Stimulated activated CD4-positive, alpha-beta T cell treated with anti-CD3 and anti-CD28 coated beads, Interleukin-12 subunit alpha, Interleukin-12 subunit beta, amount 100 ng/mL, for 4 hours (primary cell): ENCODE measurements at regions not wholly inside any gene's neighbourhood (a gene's known extent, or its start where the extent isn't known, plus 50 kb on each side); places are given as distances from the start of the nearest gene placed in this dataset.

Experiments used
- DNase-seq: peaks from one replicate; pipeline ENCODE4 v3.0.0-alpha.2; 2020

DNA sequence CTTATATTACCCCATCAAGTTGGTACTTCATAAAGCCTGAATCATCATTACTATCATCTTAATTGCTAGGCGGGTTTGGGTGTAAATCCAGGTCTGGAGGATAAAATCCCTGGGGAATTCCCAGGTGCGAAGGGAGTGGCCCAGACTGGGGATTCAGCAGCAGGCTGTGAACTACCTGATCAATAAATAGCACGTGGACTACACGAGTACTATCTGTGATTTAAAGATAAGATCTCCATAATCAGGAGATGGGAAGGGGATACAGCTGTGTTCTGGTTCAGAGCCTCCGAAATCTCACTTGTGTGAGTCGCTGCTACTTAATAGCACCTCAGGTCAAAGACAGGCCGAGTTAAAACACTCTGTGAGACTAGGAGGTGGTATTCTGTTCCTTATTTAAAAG lies 512.6 kb upstream of the ZFHX3 start:
- no peak for DNase-seq

DNA sequence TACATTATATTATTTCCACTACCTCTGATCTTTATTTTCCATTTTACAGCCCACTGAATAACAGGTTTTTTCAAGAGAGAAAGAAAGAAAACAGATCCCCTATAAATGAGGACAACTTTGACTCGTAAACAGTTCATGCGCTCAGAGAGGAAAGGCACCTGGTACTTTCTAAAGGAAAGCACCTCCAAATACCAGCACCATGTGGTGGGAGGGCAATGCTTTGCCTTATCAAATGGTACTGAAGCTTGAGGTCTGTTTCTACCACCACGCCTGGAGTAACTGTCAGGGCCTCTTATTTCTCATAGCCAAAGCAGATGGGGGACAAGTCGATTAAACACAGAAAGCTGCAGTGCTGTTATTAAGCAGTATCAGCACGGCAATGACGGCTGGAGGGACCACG lies 510.3 kb upstream of the ZFHX3 start:
- no peak for DNase-seq

DNA sequence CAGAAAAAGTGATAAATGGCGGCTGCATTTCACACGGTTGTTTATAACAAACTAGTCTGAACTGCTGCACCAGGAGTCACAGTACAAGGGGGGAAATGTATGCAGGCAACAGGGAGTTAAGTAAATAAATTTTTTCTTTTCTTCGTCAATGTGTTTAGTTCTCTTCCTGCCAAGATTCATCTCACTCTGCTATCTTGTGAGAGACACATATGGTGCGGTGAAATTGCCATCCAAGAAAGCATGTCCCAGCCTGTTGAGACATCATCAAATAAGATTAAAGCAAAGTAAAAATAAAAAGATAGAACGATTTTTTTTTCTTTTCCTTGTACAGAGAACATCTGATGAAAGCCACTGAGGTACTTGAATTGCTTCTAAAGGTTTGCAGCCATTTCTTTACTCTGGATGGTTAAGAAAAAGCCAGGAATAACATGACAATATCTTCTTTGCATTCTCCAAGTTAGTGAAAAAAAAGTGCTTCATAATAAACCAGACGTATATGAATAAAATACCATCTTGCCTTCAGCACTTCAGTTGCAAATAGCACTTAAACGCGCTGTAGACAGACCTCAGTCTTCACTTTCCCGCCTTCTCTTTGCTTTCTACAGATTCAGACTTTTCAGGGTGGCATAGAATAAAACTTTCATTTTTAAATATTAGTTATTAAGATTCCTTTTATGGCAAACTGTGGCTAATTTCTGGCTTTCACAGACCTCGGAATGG lies 506.2 kb upstream of the ZFHX3 start:
- no peak for DNase-seq

DNA sequence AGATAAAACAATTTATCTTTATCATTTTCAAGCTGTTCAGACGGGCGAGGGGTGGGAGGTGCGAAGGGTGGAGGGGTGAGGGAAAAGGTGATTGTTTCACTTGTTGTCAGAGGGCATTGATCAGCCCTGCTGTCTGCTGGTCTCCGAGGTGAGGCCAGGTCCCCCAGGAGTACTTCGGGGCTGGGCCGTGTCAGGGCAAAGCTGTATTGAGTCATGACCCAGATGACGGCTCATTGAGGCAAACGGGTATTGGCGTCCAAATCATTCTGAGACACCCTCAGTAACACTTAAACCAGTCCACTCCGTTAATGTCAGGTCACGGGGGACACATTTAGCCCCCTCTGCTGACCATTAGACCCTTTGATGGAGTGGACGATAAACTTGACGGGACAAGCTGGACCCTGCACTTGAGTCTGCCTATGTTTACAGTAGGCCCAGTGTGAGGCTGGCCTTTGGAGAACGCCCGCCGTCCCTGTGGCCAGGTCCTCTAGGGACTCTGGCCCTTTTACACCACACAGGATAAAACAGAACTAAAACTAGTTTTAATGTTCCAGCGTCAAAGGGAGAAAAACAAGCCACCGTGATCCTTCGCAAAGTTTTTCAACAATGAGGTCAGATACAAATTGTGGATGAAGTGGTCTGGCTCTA lies 502.2 kb upstream of the ZFHX3 start:
- no peak for DNase-seq

DNA sequence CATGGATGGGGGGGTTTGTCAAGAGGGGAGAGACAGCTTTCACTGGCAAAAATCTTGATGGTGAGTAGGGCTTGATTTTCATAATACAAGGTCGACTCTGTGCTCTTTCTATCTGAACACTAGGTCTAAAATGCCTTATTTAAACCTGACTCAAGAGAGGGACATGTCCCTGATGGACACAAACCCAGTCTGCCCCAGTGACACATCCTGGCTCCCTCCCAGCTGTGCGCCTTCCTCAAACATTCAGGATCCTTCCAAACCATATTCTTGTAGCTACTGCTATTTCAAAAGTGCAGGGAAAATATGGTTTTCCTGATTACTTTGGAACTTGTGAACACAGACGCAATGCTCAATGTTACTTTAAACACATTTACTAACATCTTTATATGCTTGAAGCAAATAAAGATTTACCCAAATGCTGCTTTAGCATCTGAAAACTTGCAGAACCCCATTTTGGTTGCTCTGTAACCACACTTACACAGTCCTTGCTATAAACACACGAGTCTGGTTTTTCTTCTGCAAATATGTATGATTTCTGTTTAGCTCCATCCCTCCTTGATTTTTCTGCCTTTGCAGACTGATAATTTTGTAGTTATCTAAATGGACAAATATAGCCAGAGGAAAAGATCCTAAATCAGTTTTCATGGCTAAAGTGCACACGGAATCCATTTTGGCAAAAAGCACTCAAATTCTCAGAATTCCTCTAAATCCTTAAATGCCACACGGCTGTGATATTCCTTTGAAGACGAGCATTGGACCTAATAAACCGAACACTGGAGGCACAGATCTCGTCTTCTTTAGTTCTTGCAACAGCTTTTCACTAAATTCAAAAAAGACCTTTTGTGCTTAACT lies 499.9 kb upstream of the ZFHX3 start:
- DNase-seq, result no peak

DNA sequence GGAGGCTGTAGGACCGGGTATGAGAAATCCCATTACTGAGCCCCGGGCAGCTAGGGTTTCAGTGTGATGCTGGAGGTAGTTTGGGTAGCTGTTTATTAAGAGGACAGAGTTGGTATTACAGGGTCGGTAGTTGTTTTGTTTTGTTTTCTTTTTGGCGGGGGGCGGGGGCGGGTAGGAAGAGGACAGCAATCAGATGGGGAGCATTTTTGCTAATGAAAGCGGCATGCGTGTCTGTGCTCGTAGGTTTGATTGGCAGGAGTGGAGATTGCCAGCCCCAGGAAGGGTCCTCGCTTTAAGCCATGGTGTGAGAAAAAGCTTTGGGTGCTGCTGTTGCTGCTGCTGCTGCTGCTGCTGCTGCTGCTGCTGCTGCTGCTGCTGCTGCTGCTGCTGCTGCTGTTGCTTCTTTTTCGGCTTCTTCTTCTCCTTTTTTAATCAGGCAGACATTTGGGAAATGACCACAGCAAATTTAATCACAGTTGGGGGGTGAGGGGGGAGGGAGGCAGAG lies 498.5 kb upstream of the ZFHX3 start:
- no peak for DNase-seq

DNA sequence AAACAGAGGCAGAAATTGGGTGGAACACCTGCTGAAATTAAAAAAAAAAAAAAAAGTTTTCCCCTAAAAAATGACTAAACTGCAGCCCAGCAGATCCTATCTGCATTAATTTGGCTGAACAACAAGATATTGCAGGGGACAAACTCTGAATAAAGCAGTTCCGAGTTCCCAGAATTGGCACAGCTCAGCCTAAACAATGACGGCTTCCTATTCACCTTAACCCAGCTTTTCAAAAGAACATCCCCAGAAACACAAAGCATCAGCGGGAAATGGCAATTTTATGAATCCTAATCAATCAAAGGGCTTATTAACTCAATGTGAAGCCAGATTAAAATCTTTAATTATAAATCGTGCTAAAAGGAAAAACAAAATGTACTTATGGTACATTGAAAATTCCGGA lies 497.8 kb upstream of the ZFHX3 start:
- no peak for DNase-seq

DNA sequence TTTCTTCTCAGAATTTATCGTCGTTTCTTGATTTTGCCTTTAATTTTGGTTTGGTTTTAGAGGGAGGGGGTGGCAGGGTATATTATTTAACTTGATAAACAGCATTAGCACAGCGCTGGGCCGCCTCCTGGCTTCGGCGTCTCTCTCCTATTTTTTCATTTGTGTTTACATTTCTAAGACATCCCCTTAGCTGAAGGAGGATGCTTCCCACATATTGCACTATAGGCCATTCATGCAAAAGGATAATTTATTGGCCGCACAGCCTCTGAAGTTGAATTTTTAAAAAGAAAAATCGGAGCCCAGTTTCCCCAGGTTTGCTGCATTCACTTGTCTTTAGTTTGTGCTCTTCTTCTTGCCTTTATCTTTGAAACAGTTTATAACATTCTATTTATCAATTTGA lies 497.4 kb upstream of the ZFHX3 start:
- DNase-seq, result no peak

DNA sequence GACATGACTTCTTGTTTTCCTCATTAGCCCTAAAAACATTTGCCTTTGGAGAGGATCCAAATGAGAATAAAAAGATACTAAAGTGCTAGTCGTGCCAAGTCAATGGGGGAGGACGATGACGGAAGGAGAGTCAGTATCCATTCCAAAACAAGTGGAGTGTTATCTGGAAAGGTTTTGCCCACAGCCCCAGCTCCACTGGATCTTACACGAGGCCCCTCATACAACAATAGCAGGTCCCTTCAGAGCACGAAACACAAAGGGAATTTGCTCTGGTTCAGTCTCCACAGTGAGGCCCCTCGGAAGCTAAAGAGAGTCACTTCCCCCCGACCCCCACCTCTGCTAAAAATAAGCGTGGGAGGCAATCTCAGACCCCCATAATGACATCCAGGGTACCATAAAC lies 496.9 kb upstream of the ZFHX3 start:
- DNase-seq, result no peak

DNA sequence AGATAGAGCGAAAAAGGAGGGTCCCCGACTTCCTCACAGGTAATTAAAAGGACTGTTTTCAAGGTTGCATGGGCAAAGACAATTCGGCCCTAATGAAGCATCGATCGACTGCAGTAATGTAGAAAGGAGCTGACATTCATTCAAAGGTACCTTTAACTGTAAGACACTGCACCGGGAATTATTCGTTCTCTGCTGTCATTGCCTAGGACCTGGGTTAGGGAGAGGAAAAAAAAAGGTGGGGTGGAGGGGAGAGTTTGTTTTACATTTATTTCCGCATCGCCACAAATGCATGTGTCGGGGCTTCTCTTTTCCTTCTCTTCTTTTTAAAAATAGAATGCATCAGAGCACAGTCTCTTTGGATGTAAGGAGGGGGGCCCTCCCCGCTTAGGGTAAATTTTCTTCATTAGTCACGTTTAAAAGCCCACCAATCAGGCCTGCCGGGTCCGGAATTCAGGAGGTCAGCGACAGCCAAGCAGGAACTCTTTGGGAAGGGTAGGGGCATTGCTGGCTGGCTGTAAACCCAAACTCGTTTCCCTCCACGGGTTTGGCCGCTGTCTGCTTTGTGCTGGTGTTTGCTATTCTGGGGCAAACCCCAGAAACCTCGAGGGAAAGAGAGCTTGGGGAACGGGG lies 496.2 kb upstream of the ZFHX3 start:
- no peak for DNase-seq

DNA sequence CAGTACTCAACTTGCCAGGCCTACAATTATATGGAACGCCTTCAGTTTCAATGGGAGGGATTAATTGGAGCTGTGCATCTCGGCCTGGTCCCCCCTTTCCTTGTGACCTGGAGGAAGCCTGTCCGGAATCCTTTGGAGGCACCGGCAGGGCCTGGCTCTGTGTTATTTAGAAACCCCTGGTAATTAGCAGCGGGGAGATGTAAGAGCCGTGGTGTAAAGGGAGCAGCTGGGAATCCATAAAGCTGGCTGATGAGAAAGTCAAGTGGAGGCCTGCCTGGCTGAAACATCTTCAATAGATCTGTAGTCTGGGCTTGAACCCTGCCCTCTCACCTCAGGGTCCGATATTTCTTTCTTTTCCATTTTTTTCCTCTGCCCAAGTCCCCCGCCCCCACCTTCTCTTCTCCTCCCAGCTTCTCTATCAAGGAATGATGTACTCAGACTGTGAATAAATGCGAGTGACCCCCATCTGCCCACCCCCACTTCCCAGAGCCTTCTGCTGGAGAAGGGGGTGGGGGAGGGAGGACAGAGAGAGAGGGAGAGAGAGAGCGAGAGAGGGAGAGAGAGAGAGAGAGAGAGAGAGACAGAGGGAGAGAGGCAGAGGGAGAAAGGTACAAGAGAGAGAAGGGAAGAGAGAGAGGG lies 495.5 kb upstream of the ZFHX3 start:
- DNase-seq, result no peak

DNA sequence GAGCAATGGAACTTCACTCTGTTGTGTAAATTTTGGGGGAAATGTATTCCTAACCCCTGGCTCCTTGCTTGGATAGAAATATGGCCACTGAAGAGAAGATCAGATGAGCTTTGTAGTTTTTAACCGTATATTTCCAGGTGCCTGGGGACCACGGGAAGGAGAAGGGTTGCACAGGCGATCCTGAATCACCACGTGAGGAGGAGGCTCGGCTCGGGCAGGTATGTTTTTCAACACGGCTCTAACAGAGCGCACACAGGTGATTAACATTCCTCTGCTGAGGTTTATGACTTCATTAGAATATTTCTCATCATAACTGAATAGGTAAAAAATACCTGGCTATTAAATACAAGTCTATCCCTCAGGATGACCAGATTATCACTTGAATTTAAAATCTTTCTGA lies 495.0 kb upstream of the ZFHX3 start:
- DNase-seq, result no peak

DNA sequence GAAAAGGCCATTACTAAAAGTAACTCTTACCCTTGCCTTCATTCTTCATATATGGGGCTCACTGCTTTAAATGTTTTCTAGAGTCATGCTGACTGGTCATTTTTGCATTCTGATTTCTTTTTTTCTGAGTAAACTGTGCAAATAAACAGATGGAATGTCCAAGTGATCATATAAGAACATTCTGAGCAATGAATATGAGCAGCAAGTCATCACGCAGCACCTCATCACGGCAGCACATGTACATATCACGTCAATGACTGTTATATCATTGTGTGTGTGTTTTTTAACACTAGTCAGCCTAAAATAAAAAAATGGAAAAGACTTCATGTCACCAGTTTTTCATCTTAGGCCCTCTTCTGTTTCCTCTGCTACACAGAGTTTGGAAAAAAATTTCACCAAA lies 490.0 kb upstream of the ZFHX3 start:
- no peak for DNase-seq

DNA sequence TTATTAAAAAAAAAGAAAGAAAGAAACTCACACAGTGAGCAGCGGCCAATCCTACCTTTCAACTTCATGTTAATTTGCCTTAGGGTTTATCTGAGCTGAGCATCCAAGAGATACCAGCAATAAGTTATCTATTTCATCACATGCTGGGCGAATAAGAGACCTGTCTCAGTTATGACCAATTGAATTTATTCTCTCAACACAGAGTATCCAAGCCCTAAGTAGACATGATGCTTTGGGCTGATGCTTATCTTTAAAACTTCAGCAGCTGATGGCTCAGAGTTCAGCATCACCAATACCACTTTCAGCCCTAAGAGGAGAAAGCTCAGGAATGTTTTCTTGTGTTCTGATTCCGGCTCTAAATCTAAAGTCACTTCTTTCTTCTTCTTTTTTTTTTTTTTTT lies 489.0 kb upstream of the ZFHX3 start:
- DNase-seq, result no peak

DNA sequence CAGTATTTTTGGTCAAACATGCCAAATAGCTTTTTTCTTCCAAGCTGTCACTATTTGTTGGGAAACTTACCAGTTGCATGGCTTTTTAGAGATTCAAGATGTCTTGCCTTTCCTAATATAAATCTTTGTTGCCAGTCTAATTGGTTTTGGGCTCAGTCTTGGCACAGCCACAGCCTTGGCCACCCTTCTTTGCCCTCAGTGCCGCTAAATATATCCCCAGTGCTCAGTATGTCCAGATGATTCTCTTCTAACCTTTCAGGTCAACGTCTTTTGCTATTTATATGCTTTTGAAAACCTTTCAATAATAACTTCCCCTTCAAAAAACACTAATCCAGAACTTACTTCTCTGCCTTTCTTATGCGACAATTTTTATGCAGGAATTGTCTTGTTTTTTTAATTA lies 483.1 kb upstream of the ZFHX3 start:
- DNase-seq, result no peak

DNA sequence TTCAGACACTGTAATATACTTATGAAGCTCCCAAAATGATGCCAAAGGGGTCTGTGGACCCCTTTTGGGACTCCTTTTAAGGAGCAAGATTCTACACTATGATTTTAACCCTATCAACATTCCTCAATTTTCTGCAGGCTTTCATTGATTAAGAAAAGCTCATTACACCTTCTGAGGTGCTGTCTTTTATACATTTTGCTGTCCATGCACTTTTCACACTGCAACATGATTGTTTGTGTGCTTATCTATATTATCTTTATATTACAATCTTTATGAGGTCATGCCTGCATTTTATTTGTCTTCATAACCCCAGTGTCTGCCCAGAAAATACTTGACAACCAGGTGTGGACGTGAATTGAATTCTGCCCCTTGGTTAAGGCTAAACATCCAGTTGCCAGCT lies 482.6 kb upstream of the ZFHX3 start:
- DNase-seq, result no peak

DNA sequence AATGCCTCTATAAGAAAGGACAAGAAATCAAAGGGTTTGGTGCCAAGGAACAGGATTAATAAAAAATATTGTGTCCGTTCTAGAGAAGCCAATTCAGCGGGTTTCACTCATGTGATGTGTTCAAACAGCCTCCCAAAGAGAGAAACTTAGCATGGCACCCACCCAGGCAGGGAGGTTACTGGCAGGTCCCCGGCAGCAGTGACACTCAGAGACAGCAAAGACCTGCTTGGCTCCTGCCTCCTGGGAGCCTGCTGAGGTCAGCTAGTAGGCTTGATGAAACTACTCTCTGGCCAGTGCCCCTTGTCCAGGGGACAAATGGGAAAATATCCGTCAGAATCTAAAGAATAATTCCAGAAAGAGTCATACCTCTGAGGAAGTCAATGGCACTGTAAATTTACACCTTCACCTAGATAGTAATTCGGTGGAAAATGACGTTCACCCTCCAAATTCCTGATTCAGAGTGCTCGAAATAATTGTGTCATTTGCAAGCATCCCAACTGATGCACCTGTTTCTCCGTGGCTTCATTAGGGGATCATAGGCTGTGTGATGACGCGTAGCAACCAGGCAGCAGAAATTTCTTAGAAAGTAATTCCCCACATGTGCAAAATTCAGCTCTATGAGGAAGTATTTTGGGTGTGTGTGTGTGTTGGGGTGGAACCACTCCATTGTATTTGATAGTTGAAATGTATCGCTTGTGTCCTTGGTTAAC lies 481.5 kb upstream of the ZFHX3 start:
- DNase-seq, result no peak

DNA sequence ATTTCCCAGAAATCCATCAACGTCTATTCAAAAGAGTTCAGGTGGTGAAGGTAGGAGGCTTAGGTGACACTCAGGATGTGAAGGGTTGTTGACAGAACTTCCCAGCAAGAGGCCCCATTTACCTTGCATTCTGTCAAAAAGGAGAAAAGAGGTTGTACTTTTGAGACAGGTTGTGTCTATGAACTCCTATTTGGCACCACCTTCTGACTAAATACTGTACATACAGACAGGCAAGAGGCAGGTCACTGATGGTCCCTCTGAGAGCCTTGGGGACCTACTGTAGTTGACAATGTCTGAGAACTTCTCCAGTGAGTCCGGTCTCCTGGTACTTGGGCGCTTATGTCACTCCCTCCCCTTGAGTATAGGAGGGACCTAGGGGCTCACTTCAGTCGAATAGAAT lies 479.3 kb upstream of the ZFHX3 start:
- no peak for DNase-seq

DNA sequence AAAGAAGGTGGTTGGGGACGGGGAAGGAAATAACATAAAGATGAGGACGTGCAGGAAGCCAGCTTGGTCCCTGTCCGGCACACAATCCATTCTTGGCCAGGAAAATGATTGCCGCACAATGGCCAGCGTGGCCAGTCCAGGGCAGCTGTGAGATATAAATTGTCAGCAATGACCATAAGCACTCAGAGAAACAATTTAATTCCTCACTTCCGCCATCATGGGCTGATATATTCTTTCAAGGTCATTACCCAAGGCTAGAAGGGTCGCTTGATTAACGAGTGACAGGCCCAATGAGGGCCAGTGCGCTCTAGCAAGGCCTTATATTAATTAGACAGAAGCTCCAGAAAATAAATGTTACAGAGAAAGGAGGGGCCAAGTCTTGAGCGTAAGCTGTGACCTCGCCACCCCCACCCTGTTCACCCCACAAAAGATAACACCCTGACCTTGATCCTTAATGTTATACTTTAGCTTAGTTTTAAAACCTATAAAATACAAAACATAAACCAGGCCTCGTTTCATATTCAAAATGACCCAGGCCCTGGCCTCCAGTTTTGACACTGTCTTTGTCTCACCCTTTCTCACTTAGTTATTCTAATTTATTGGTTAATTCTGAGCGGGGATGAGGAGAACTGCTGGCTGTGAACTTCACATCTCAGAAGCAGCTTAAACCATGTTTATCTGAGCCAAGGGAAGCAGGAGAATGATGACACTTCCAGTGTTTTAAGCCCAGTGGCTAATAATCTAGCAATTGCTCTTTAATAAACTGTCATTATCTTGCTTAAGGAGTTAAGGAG lies 478.3 kb upstream of the ZFHX3 start:
- DNase-seq, result no peak

DNA sequence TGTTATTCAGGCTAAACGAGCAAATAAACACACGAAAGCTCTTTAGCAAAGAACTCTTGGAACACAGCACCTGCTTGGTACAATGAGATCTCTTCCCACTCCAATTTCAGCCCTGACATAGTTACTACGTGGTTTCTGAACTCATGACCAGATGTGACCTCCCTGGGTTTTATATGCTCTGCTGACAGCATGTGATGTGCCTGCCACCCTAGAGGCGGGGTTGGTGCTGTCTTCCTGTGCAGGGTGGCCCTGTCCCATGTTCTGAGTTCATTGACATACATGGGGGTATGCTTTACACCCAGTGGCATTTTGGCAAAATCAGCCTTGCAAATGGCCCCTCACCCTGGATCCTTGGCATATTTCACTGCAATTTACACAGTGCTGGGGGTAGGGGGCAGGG lies 475.3 kb upstream of the ZFHX3 start:
- no peak for DNase-seq

DNA sequence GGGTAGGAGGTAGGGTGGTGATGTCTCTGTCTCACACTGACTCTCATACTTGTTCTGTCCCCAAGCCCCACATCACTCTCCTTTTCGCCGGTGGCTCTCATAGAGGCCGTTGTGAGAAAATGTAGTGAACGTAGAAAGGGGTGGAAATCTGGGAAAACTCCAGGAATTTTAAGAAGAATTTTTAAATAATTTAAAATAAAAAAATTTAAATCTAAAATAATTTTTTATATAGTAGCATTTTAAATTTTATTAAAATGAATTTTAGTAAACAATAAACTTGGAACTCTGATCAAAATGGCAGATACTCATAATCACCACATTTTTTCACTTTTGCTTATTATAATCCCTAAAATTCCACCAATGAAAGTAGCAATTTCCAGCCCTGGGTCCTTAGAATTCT lies 473.6 kb upstream of the ZFHX3 start:
- DNase-seq, result no peak
